LNCaP clone FGC (cell line): ENCODE measurements at regions not wholly inside any gene's neighbourhood (a gene's known extent, or its start where the extent isn't known, plus 50 kb on each side); places are given as distances from the start of the nearest gene placed in this dataset.

ENCODE experiments used
- DNase-seq: peaks from one replicate; pipeline ENCODE4 v3.0.0-alpha.2; 2011; ENCODE audit warnings: low read depth
- H3K4me3 ChIP-seq: 2 replicates; pipeline ENCODE4 v1.5.1; 2011; ENCODE audit warnings: mild to moderate bottlenecking, low read depth, low read length, control low read depth
- CTCF ChIP-seq: IDR thresholded peaks from 2 replicates; pipeline ENCODE4 v1.5.1; 2012; ENCODE audit warnings: mild to moderate bottlenecking; ENCODE audit not compliant: control insufficient read depth, insufficient read depth; ENCODE audit errors: extremely low read depth

- TF ChIP-seq CTCF, result no peak
- DNase-seq, result no peak
- no peak overlapping the region for H3K4me3 ChIP-seq
Observed at GRCh38 chr2:182587831-182588230, 128.2 kb upstream of the DNAJC10 start.

GRCh38 chr2:182589121-182589520 lies 126.9 kb upstream of the DNAJC10 start:
- no peak for TF ChIP-seq CTCF
- no peak overlapping the region for H3K4me3 ChIP-seq
- DNase-seq, result no peak

- H3K4me3 ChIP-seq, result no peak overlapping the region
- TF ChIP-seq CTCF, result no peak
- no peak for DNase-seq
Observed at GRCh38 chr2:182591774-182592173, 124.3 kb upstream of the DNAJC10 start.

- no peak for DNase-seq
- TF ChIP-seq CTCF, result no peak
- H3K4me3 ChIP-seq, result no peak overlapping the region
Observed at GRCh38 chr2:182592691-182593393, 123.2 kb upstream of the DNAJC10 start.

- TF ChIP-seq CTCF, result no peak
- DNase-seq, result no peak
- no peak overlapping the region for H3K4me3 ChIP-seq
Observed at GRCh38 chr2:182593394-182593975, 122.6 kb upstream of the DNAJC10 start.

GRCh38 chr2:182594286-182594685 lies 121.8 kb upstream of the DNAJC10 start:
- no peak for DNase-seq
- no peak for TF ChIP-seq CTCF
- no peak overlapping the region for H3K4me3 ChIP-seq

GRCh38 chr2:182595650-182596049 lies 120.4 kb upstream of the DNAJC10 start:
- TF ChIP-seq CTCF, result no peak
- no peak overlapping the region for H3K4me3 ChIP-seq
- no peak for DNase-seq
